Epithelial cell of prostate (primary cell): ENCODE measurements at regions not wholly inside any gene's neighbourhood (a gene's known extent, or its start where the extent isn't known, plus 50 kb on each side); places are given as distances from the start of the nearest gene placed in this dataset.

Experiments used
- DNase-seq: peaks from one replicate; pipeline ENCODE4 v3.0.0-alpha.2; 2011; ENCODE audit warnings: low read depth, low spot score
- H3K27ac ChIP-seq: fragments of 450-650 bp; 2 replicates; pipeline ENCODE4 v1.5.1; 2017; ENCODE audit warnings: mild to moderate bottlenecking

- H3K27ac ChIP-seq = no peak overlapping the region
- DNase-seq = no peak
Measured at GRCh38 chr2:171225989-171226388, 65.3 kb upstream of the TLK1 start.

DNA sequence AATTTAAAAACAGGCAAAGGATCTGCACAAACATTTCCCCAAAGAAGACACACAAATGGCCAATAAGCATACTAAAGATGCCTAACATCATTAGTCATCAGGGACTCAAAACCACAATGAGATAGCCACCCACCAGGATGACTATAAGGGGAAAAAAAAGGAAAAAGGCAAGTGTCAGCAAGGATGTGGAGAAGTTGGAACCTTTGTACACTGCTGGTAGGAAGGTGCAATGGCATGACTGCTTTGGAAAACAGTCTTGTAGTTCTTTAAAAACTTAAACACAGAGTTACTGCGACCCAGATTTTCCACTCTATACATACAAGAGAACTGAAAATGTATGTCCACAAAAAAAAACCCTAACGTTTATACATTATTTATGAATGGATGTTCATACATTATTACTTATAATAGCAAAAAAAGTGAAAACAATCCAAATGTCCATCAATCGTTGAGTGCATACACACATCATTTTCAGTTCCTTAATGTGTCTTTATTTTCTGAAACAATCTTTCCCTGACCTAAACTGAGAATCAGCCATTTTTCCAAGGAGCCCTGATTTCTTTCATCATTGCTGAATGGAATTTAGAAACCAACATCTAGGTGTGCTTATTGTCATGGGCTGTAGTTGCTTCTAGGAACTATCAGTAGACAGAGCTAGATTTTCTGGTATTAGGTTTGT is 64.7 kb upstream of the TLK1 start:
- peak; percentile 68 for DNase-seq
- no peak overlapping the region for H3K27ac ChIP-seq

GRCh38 chr2:171217330-171217729 is 56.6 kb upstream of the TLK1 start:
- no peak for DNase-seq
- no peak overlapping the region for H3K27ac ChIP-seq

GRCh38 chr2:171216631-171217030 is 55.9 kb upstream of the TLK1 start:
- DNase-seq = no peak
- H3K27ac ChIP-seq = no peak overlapping the region

DNA sequence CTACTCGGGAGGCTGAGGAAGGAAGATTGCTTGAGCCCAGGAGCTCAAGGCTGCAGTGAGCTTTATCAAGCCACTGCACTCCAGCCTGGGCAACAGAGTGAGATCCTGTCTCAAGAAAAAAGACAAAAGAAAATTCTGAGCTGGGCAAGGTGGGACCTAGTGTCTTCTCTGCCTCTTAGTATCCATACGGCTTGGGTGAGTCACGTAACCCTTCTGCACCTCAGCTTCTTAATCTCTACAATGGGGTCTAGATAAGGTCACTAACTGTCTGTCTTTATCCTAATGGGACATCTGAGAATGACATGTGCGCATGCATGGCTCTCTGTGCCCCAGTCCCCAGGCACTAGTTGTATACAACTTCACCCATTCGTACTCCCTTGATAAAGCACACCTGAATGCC is 53.4 kb upstream of the TLK1 start:
- DNase-seq = no peak

GRCh38 chr2:171210864-171211431 is 50.3 kb upstream of the TLK1 start:
- DNase-seq = no peak
- H3K27ac ChIP-seq = no peak overlapping the region

More for the DNA sequence above, 53.4 kb upstream of the TLK1 start:
- no peak overlapping the region for H3K27ac ChIP-seq
